WTC11 (cell line): ENCODE measurements at regions not wholly inside any gene's neighbourhood (a gene's known extent, or its start where the extent isn't known, plus 50 kb on each side); places are given as distances from the start of the nearest gene placed in this dataset.

Experiments
- ETV6 ChIP-seq: sonication (generic); formaldehyde crosslinking; IDR thresholded peaks from 2 replicates; pipeline ENCODE4 v1.8.1; 2022; ENCODE audit warnings: mild to moderate bottlenecking, missing genetic modification reagents
- FOXJ3 ChIP-seq: sonication (generic); formaldehyde crosslinking; IDR thresholded peaks from 2 replicates; pipeline ENCODE4 v1.9.0; 2021; ENCODE audit warnings: missing genetic modification reagents, mild to moderate bottlenecking, borderline replicate concordance
- GABPB1 ChIP-seq: sonication (generic); formaldehyde crosslinking; IDR thresholded peaks from 2 replicates; pipeline ENCODE4 v1.8.1; 2023; ENCODE audit warnings: mild to moderate bottlenecking, missing genetic modification reagents
- NFE2L1 ChIP-seq: sonication (generic); formaldehyde crosslinking; IDR thresholded peaks from 2 replicates; pipeline ENCODE4 v1.8.1; 2023; ENCODE audit warnings: missing genetic modification reagents
- NR2C2 ChIP-seq: sonication (generic); formaldehyde crosslinking; IDR thresholded peaks from 2 replicates; pipeline ENCODE4 v1.8.0; 2022; ENCODE audit warnings: mild to moderate bottlenecking, missing genetic modification reagents
- TF ChIP-seq, protein P1 (sequence below): fragments of 200-600 bp; IDR thresholded peaks from 2 replicates; pipeline ENCODE4 v1.8.0; 2022; ENCODE audit warnings: antibody characterized with exemption
- TF ChIP-seq, protein P2 (sequence below): sonication (generic); formaldehyde crosslinking; IDR thresholded peaks from 2 replicates; pipeline ENCODE4 v1.8.0; 2023; ENCODE audit warnings: missing genetic modification reagents, mild to moderate bottlenecking, borderline replicate concordance
- TF ChIP-seq, protein P3 (sequence below): sonication (generic); formaldehyde crosslinking; IDR thresholded peaks from 2 replicates; pipeline ENCODE4 v1.8.0; 2022; ENCODE audit warnings: mild to moderate bottlenecking, missing genetic modification reagents
- TF ChIP-seq, protein P4 (sequence below): sonication (generic); formaldehyde crosslinking; IDR thresholded peaks from 2 replicates; pipeline ENCODE4 v1.8.1; 2022; ENCODE audit warnings: low read depth, mild to moderate bottlenecking, moderate library complexity, missing genetic modification reagents, borderline replicate concordance

DNA sequence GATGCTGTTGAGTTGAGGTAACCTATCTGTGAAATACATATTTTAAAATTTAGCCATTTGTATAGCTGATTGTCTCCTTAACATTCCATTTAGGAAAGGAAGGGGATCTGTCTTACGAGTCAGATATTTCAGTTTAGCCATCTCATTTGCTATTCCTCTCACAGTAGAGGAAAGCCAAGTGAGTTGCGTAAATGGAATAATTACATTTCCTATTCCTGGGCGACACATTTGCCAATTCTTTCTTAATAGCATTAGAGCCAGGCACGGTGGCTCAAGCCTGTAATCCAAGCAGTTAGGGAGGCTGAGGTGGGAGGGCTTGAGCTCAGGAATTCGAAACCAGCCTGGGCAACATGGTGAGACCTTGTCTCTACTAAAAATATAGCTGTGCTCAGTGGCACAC lies 116.3 kb downstream of the TMX1 start:
- TF ChIP-seq, protein P1, sequence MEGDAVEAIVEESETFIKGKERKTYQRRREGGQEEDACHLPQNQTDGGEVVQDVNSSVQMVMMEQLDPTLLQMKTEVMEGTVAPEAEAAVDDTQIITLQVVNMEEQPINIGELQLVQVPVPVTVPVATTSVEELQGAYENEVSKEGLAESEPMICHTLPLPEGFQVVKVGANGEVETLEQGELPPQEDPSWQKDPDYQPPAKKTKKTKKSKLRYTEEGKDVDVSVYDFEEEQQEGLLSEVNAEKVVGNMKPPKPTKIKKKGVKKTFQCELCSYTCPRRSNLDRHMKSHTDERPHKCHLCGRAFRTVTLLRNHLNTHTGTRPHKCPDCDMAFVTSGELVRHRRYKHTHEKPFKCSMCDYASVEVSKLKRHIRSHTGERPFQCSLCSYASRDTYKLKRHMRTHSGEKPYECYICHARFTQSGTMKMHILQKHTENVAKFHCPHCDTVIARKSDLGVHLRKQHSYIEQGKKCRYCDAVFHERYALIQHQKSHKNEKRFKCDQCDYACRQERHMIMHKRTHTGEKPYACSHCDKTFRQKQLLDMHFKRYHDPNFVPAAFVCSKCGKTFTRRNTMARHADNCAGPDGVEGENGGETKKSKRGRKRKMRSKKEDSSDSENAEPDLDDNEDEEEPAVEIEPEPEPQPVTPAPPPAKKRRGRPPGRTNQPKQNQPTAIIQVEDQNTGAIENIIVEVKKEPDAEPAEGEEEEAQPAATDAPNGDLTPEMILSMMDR: no peak
- TF ChIP-seq, protein P2, sequence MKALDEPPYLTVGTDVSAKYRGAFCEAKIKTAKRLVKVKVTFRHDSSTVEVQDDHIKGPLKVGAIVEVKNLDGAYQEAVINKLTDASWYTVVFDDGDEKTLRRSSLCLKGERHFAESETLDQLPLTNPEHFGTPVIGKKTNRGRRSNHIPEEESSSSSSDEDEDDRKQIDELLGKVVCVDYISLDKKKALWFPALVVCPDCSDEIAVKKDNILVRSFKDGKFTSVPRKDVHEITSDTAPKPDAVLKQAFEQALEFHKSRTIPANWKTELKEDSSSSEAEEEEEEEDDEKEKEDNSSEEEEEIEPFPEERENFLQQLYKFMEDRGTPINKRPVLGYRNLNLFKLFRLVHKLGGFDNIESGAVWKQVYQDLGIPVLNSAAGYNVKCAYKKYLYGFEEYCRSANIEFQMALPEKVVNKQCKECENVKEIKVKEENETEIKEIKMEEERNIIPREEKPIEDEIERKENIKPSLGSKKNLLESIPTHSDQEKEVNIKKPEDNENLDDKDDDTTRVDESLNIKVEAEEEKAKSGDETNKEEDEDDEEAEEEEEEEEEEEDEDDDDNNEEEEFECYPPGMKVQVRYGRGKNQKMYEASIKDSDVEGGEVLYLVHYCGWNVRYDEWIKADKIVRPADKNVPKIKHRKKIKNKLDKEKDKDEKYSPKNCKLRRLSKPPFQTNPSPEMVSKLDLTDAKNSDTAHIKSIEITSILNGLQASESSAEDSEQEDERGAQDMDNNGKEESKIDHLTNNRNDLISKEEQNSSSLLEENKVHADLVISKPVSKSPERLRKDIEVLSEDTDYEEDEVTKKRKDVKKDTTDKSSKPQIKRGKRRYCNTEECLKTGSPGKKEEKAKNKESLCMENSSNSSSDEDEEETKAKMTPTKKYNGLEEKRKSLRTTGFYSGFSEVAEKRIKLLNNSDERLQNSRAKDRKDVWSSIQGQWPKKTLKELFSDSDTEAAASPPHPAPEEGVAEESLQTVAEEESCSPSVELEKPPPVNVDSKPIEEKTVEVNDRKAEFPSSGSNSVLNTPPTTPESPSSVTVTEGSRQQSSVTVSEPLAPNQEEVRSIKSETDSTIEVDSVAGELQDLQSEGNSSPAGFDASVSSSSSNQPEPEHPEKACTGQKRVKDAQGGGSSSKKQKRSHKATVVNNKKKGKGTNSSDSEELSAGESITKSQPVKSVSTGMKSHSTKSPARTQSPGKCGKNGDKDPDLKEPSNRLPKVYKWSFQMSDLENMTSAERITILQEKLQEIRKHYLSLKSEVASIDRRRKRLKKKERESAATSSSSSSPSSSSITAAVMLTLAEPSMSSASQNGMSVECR (CRISPR knock-in tag): no peak
- TF ChIP-seq GABPB1 (CRISPR knock-in tag): no peak
- TF ChIP-seq ETV6 (CRISPR knock-in tag): no peak
- no peak for TF ChIP-seq NR2C2 (CRISPR knock-in tag)
- TF ChIP-seq FOXJ3 (CRISPR knock-in tag): no peak
- TF ChIP-seq, protein P3, sequence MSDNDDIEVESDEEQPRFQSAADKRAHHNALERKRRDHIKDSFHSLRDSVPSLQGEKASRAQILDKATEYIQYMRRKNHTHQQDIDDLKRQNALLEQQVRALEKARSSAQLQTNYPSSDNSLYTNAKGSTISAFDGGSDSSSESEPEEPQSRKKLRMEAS (CRISPR knock-in tag): no peak
- TF ChIP-seq, protein P4, sequence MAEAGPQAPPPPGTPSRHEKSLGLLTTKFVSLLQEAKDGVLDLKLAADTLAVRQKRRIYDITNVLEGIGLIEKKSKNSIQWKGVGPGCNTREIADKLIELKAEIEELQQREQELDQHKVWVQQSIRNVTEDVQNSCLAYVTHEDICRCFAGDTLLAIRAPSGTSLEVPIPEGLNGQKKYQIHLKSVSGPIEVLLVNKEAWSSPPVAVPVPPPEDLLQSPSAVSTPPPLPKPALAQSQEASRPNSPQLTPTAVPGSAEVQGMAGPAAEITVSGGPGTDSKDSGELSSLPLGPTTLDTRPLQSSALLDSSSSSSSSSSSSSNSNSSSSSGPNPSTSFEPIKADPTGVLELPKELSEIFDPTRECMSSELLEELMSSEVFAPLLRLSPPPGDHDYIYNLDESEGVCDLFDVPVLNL (CRISPR knock-in tag): no peak
- no peak for TF ChIP-seq NFE2L1 (CRISPR knock-in tag)
